OCI-LY3 (cell line): ENCODE measurements at regions not wholly inside any gene's neighbourhood (a gene's known extent, or its start where the extent isn't known, plus 50 kb on each side); places are given as distances from the start of the nearest gene placed in this dataset.

Experiments used
- CTCF ChIP-seq: fragments of 200-600, 300-600 bp; sonication (generic); IDR thresholded peaks from 2 replicates; pipeline ENCODE4 v1.5.1; 2014; ENCODE audit warnings: antibody characterized with exemption, low read length, low read depth
- EZH2phosphoT487 ChIP-seq: fragments of 200-600 bp; shearing (Covaris generic); IDR thresholded peaks from 2 replicates; pipeline ENCODE4 v1.6.1; 2018; ENCODE audit warnings: antibody characterized with exemption, mixed run types, low read depth

DNA sequence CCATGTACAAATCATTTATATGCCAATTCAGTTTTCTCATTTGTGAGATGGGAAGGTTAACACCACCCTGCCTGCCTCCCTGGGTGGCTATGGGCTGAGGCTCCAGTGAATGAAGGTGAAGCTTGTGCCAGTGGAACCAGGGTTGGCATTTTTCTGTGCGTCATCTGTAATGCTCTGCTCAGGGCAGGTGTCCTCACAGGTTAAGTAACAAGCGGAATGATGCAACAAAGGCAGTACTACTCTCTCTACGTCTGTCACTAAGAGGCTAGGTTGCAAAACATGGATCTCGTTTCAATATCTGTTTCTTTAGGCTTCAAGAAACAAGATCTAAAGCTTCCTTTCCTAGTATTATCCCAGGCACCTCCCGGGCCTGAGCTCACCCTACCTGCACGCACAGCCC is 67.0 kb upstream of the ZNF648 start:
- TF ChIP-seq CTCF (no peak), EZH2phosphoT487 (no peak)
